CD4-positive, alpha-beta T cell treated with Interleukin-10 for 1 hour (primary cell): ENCODE measurements at regions not wholly inside any gene's neighbourhood (a gene's known extent, or its start where the extent isn't known, plus 50 kb on each side); places are given as distances from the start of the nearest gene placed in this dataset.

Source experiments
- DNase-seq: peaks from one replicate; pipeline ENCODE4 v3.0.0-alpha.2; 2020

GRCh38 chr17:56739376-56739775, 94.3 kb downstream of the C17orf67 start:
- DNase-seq = no peak

- no peak for DNase-seq
Measured at GRCh38 chr17:56739776-56740175, 93.9 kb downstream of the C17orf67 start.

- DNase-seq = no peak
Measured at GRCh38 chr17:56740481-56740880, 93.2 kb downstream of the C17orf67 start.
